ENCODE measurements at regions not wholly inside any gene's neighbourhood (a gene's known extent, or its start where the extent isn't known, plus 50 kb on each side); places are given as distances from the start of the nearest gene placed in this dataset.

- no peak overlapping the region for H3K4me3 ChIP-seq (ENCODE audit: low read depth, low read length)
- no peak for DNase-seq (ENCODE audit: low read depth, low spot score)
- ChIA-PET CTCF (no interaction called here), POLR2A (no interaction called here)
- no peak for TF ChIP-seq CTCF (IDR thresholded peaks at IDR 0.05; ENCODE audit: insufficient read depth, low read length, missing control alignments)
Measured at GRCh38 chr1:188058801-188059200, 1230.1 kb downstream of the PLA2G4A start.

GRCh38 chr1:188061881-188062280 lies 1233.1 kb downstream of the PLA2G4A start:
- ChIA-PET POLR2A (no interaction called here), CTCF (no interaction called here)
- TF ChIP-seq CTCF (IDR thresholded peaks at IDR 0.05; ENCODE audit: insufficient read depth, low read length, missing control alignments): no peak
- H3K4me3 ChIP-seq (ENCODE audit: low read depth, low read length): no peak overlapping the region
- no peak for DNase-seq (ENCODE audit: low read depth, low spot score)

- no peak overlapping the region for H3K4me3 ChIP-seq (ENCODE audit: low read depth, low read length)
- POLR2A ChIA-PET: no interaction called here
- no peak for DNase-seq (ENCODE audit: low read depth, low spot score)
- TF ChIP-seq CTCF (IDR thresholded peaks at IDR 0.05; ENCODE audit: insufficient read depth, low read length, missing control alignments): no peak
- CTCF ChIA-PET: no interaction called here
Measured at GRCh38 chr1:188062456-188062855, 1233.7 kb downstream of the PLA2G4A start.

GRCh38 chr1:188065917-188066316 lies 1237.2 kb downstream of the PLA2G4A start:
- TF ChIP-seq CTCF (IDR thresholded peaks at IDR 0.05; ENCODE audit: insufficient read depth, low read length, missing control alignments): no peak
- H3K4me3 ChIP-seq (ENCODE audit: low read depth, low read length): no peak overlapping the region
- ChIA-PET POLR2A (no interaction called here), CTCF (no interaction called here)
- DNase-seq (ENCODE audit: low read depth, low spot score): no peak

GRCh38 chr1:188070848-188071247 lies 1242.1 kb downstream of the PLA2G4A start:
- no peak for DNase-seq (ENCODE audit: low read depth, low spot score)
- ChIA-PET CTCF (no interaction called here), POLR2A (no interaction called here)
- H3K4me3 ChIP-seq (ENCODE audit: low read depth, low read length): no peak overlapping the region
- TF ChIP-seq CTCF (IDR thresholded peaks at IDR 0.05; ENCODE audit: insufficient read depth, low read length, missing control alignments): no peak

- ChIA-PET CTCF (no interaction called here), POLR2A (interaction anchor here (0.6 kb wide), 1 partner anchor 1016 kb away, joined by 3 read pairs; no protein-coding TSS in a partner anchor)
- H3K4me3 ChIP-seq (ENCODE audit: low read depth, low read length): no peak overlapping the region
- TF ChIP-seq CTCF (IDR thresholded peaks at IDR 0.05; ENCODE audit: insufficient read depth, low read length, missing control alignments): no peak
- DNase-seq (ENCODE audit: low read depth, low spot score): no peak
Measured at GRCh38 chr1:188089015-188089414, 1260.3 kb downstream of the PLA2G4A start.
